ENCODE measurements at regions not wholly inside any gene's neighbourhood (a gene's known extent, or its start where the extent isn't known, plus 50 kb on each side); places are given as distances from the start of the nearest gene placed in this dataset.

DNA sequence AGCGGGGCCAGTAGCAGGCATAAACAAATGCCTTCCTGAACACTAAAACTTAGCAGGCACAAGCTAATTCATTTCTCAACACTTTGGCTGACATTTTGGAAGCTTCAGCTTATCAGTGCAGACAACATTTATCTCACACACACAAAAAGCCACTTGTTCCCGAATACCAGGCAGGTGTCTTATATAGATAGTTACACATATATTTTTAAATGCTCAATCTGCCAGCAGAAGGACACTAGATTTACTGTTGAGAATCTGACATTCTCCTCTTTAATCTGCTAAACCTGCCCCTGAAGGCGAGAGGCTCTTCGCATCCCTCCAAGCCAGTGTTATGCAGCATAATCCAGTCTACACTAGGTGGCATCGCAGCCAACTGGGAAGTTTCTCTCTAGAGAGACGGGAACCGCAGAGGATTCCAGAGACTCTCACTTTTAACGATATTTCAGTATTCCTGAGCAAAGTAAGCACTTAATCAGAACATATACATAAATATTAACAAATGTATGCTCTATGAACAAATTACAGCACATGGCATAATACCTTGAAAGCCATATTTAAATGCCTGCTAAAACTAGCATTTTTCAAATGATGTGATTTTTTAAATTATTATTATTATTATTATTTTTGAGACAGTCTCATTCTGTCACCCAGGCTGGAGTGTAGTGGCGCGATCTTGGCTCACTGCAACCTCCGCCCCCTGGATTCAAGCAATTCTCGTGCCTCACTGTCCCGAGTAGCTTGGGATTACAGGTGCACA is 90.2 kb upstream of the SCG2 start:
- H3K18ac ChIP-seq (ENCODE audit: extremely low read depth, low read length) = no peak overlapping the region
- no peak overlapping the region for H2BK15ac ChIP-seq (ENCODE audit: low read length)
- H2BK12ac ChIP-seq (ENCODE audit: low read depth, low read length) = no peak overlapping the region
- CTCF ChIA-PET (ENCODE audit: partially characterized antibody) = interaction anchor here (0.6 to 1.6 kb wide), 25 partner anchors 8 to 719 kb away, joined by 3 to 5 read pairs (median 3); no protein-coding TSS in a partner anchor
- no peak overlapping the region for H3K56ac ChIP-seq (replicated peaks; ENCODE audit: insufficient read length, low read depth, low read length)
- H3K79me2 ChIP-seq (ENCODE audit: control insufficient read depth in 1 of 2, insufficient read depth in 2 of 2, low read length in 2 of 2) = no peaks in the 10 kb centered on the region
- H3K4me3 ChIP-seq (ENCODE audit: extremely low read depth in 1 of 4, insufficient read depth in 2 of 4, low read depth in 3 of 4, low read length in 4 of 4) = no peak overlapping the region
- H4K20me1 ChIP-seq (replicated peaks in 1 of 2; ENCODE audit: control insufficient read depth in 1 of 2, insufficient read depth in 2 of 2, low read length in 2 of 2) = no peaks in the 10 kb centered on the region
- H3K9ac ChIP-seq (replicated peaks in 1 of 4; ENCODE audit: extremely low read depth in 1 of 4, low read depth in 3 of 4, low read length in 3 of 4) = no peak overlapping the region
- peak; percentile 81 for FAIRE-seq
- DNase-seq (ENCODE audit: low read depth in 1 of 2, low spot score in 2 of 2) = peak in 1 of 2 experiments; percentile 10
- WGBS, 2 experiments (ENCODE audit: extremely low coverage in 1 of 2, insufficient coverage in 1 of 2, insufficient read length in 1 of 2, insufficient replicate concordance in 2 of 2, low coverage in 1 of 2, low lambda C conversion rate in 2 of 2, missing lambda C conversion rate in 1 of 2) = 75% methylated on average over 13 of the region's 13 CpGs; no CpG with 5 or more reads in 1 of the 2 experiments
- no peak overlapping the region for H2BK120ac ChIP-seq (replicated peaks; ENCODE audit: low read depth, low read length)
- no peaks in the 10 kb centered on the region for H3K27me3 ChIP-seq (replicated peaks in 1 of 4; ENCODE audit: control insufficient read depth in 3 of 4, extremely low read depth in 1 of 4, insufficient read depth in 3 of 4, low read length in 3 of 4)
- no peak overlapping the region for H3K4me2 ChIP-seq (ENCODE audit: insufficient read depth in 1 of 2, low read depth in 2 of 2, low read length in 2 of 2)
- H3K23me2 ChIP-seq (ENCODE audit: low read depth, low read length) = no peaks in the 10 kb centered on the region; the same call in 1 of the 2 replicates
- H3K14ac ChIP-seq (ENCODE audit: insufficient read length) = no peak overlapping the region
- H2AFZ ChIP-seq (ENCODE audit: low read length) = no peak overlapping the region
- H2BK20ac ChIP-seq (ENCODE audit: low read length) = no peak overlapping the region
- no peak overlapping the region for H2AK5ac ChIP-seq (ENCODE audit: low read depth, low read length)
- no peak overlapping the region for H2BK5ac ChIP-seq (ENCODE audit: low read depth, low read length)
- no peak overlapping the region for H4K5ac ChIP-seq (ENCODE audit: insufficient read length, low read depth, low read length)
- no peak overlapping the region for H4K91ac ChIP-seq (replicated peaks; ENCODE audit: insufficient read length, low read length)
- H4K8ac ChIP-seq (ENCODE audit: extremely low read depth, insufficient read depth, low read length) = no peak overlapping the region
- no peaks in the 10 kb centered on the region for H3K36me3 ChIP-seq (ENCODE audit: control insufficient read depth in 2 of 4, insufficient read depth in 4 of 4, low read length in 3 of 4)
- H3K79me1 ChIP-seq (ENCODE audit: low read depth, low read length) = no peaks in the 10 kb centered on the region; the same call in 1 of the 2 replicates
- no peak overlapping the region for H3K4ac ChIP-seq (replicated peaks; ENCODE audit: insufficient read length, low read depth, low read length)
- H3K27ac ChIP-seq (ENCODE audit: low read depth, low read length) = no peak overlapping the region
- no peak overlapping the region for H3K23ac ChIP-seq (ENCODE audit: insufficient read length)
- peaks cover 0 to 2% (median 0%) of the 10 kb centered on the region in 4 experiments; a peak in 2 of 7 replicates for H3K4me1 ChIP-seq (replicated peaks in 1 of 4; ENCODE audit: control insufficient read depth in 3 of 4, insufficient read depth in 4 of 4, low read length in 3 of 4)
- H3K9me3 ChIP-seq (ENCODE audit: insufficient read depth in 2 of 2, low read depth in 1 of 2, low read length in 1 of 2) = no peaks in the 10 kb centered on the region
- POLR2A ChIA-PET (ENCODE audit: partially characterized antibody) = no interaction called here
- TF ChIP-seq EZH2 (IDR thresholded peaks at IDR 0.05; ENCODE audit: low read depth, low read length, severe bottlenecking) = no peak
- no peak for TF ChIP-seq POU5F1 (IDR thresholded peaks at IDR 0.05; ENCODE audit: low read depth, low read length)
- no peak for TF ChIP-seq SRF (IDR thresholded peaks at IDR 0.05; ENCODE audit: low read depth, low read length)
- TF ChIP-seq ZNF274 (IDR thresholded peaks at IDR 0.05; ENCODE audit: borderline replicate concordance, extremely low read depth, low read length) = no peak
- no peak for TF ChIP-seq BACH1 (IDR thresholded peaks at IDR 0.05; ENCODE audit: low read length)
- TF ChIP-seq RAD21 (IDR thresholded peaks at IDR 0.05 in 1 of 2, conservative IDR thresholded peaks at IDR 0.05 in 1 of 2; ENCODE audit: low read depth in 2 of 2, low read length in 2 of 2) = peak; percentile 55 to 77
- no peak for TF ChIP-seq CHD2 (IDR thresholded peaks at IDR 0.05; ENCODE audit: low read length)
- no peak for TF ChIP-seq MAFK (IDR thresholded peaks at IDR 0.05; ENCODE audit: low read depth, low read length)
- TF ChIP-seq CBX8 (IDR thresholded peaks at IDR 0.05; ENCODE audit: borderline replicate concordance, low read depth, low read length) = no peak
- no peak for TF ChIP-seq CHD1 (IDR thresholded peaks at IDR 0.05; ENCODE audit: low read depth, low read length)
- TF ChIP-seq SIN3A (conservative IDR thresholded peaks at IDR 0.05 in 1 of 2, IDR thresholded peaks at IDR 0.05 in 1 of 2; ENCODE audit: low read depth in 1 of 2, low read length in 2 of 2) = no peak
- no peak for TF ChIP-seq ATF3 (IDR thresholded peaks at IDR 0.05; ENCODE audit: insufficient read depth, low read depth, low read length)
